HCT116 (cell line): ENCODE measurements at regions not wholly inside any gene's neighbourhood (a gene's known extent, or its start where the extent isn't known, plus 50 kb on each side); places are given as distances from the start of the nearest gene placed in this dataset.

Source experiments
- ATAC-seq: fragments of 200-7000 bp; cut with Tn5 transposase; 2 replicates; pipeline ENCODE4 v1.9.1; 2020; ENCODE audit warnings: mild to moderate bottlenecking, moderate library complexity
- BruUV-seq: library from RNA; stranded (reverse); fragments of 400-500 nt; replicated peaks from 2 replicates; lab custom pipeline; 2021; lab: Mats Ljungman, UMichigan
- CTCF ChIA-PET: fragments of 300-600 bp; sonication (Branson Sonifier 250); formaldehyde crosslinking; loops from one replicate; lab custom pipeline; 2021; ENCODE audit warnings: antibody characterized with exemption; lab: Charles Lee
- POLR2A ChIA-PET: fragments of 300-600, 350-600 bp; sonication (Branson Sonifier 250); formaldehyde crosslinking; loops from one replicate; lab custom pipeline; 2021; ENCODE audit warnings: antibody characterized with exemption; lab: Charles Lee
- RAD21 ChIA-PET, 2 experiments: fragments of 300-600 bp; sonication (Branson Sonifier 250); formaldehyde crosslinking; loops; one replicate each; lab custom pipeline; 2023; ENCODE audit warnings: low total read pairs in 2 of 2; ENCODE audit not compliant: uncharacterized antibody in 2 of 2, unreplicated experiment in 2 of 2, low non-redundant PET in 1 of 2; lab: Charles Lee
- DNase-seq: peaks from one replicate; pipeline ENCODE4 v3.0.0-alpha.2; 2010; ENCODE audit warnings: low read depth, low spot score
- H2AFZ ChIP-seq: fragments of 200-600 bp; shearing (Covaris generic), sonication (generic); 2 replicates; pipeline ENCODE4 v1.6.1; 2017; ENCODE audit warnings: low read depth, mixed run types, mixed read lengths, antibody characterized with exemption, low read length; ENCODE audit not compliant: poor library complexity, severe bottlenecking
- H3K27ac ChIP-seq: 2 replicates; pipeline ENCODE4 v1.5.1; 2012; ENCODE audit warnings: low read depth, low read length
- H3K27me3 ChIP-seq: fragments of 200-600 bp; sonication (generic); 2 replicates; pipeline ENCODE4 v1.6.1; 2016; ENCODE audit warnings: mixed run types, low read length, mixed read lengths; ENCODE audit not compliant: insufficient read depth
- H3K36me3 ChIP-seq, 2 experiments: fragments of 200-500 bp in 1 of 2; fragments of 200-600 bp in 1 of 2; sonication (Bioruptor generic) in 1 of 2; sonication (generic) in 1 of 2; 2 replicates each; pipeline versions ENCODE4 v1.5.1 to v1.6.1; 2014 to 2016; ENCODE audit warnings: low read length in 2 of 2, inconsistent platforms in 1 of 2, mixed read lengths in 1 of 2, mixed run types in 1 of 2; ENCODE audit not compliant: insufficient read depth in 2 of 2, control insufficient read depth in 1 of 2
- H3K4me1 ChIP-seq, 2 experiments: fragments of 200-600 bp in 1 of 2; sonication (generic) in 1 of 2; 2 replicates each; pipeline versions ENCODE4 v1.5.1 to v1.6.1; 2012 to 2017; ENCODE audit warnings: low read length in 2 of 2, inconsistent platforms in 1 of 2, mild to moderate bottlenecking in 1 of 2, mixed read lengths in 1 of 2, mixed run types in 1 of 2, moderate library complexity in 1 of 2; ENCODE audit not compliant: insufficient read depth in 2 of 2, control insufficient read depth in 1 of 2
- H3K4me2 ChIP-seq: fragments of 200-600 bp; sonication (generic); 2 replicates; pipeline ENCODE4 v1.6.1; 2017; ENCODE audit warnings: mixed run types, low read length, mixed read lengths
- H3K4me3 ChIP-seq, 2 experiments: fragments of 200-600 bp in 1 of 2; sonication (generic) in 1 of 2; replicated peaks in 1 of 2; 2 replicates each; pipeline ENCODE4 v1.5.1; 2011 to 2016; ENCODE audit warnings: low read length in 2 of 2, control low read depth in 1 of 2, low read depth in 1 of 2, mild to moderate bottlenecking in 1 of 2, mixed read lengths in 1 of 2, mixed run types in 1 of 2
- H3K79me2 ChIP-seq: fragments of 200-600 bp; sonication (generic); 2 replicates; pipeline ENCODE4 v1.6.1; 2017; ENCODE audit warnings: mild to moderate bottlenecking, mixed run types, low read length, moderate library complexity, mixed read lengths; ENCODE audit not compliant: insufficient read depth
- H3K9ac ChIP-seq: fragments of 200-600 bp; sonication (generic); 2 replicates; pipeline ENCODE4 v1.6.1; 2016; ENCODE audit warnings: low read length, mixed read lengths
- H3K9me2 ChIP-seq: fragments of 200-600 bp; sonication (generic), shearing (Covaris generic); 2 replicates; pipeline ENCODE4 v1.6.1; 2017; ENCODE audit warnings: mixed run types, mild to moderate bottlenecking, moderate library complexity; ENCODE audit not compliant: insufficient read depth
- H3K9me3 ChIP-seq, 2 experiments: fragments of 200-500 bp in 1 of 2; fragments of 200-600 bp in 1 of 2; sonication (Bioruptor generic) in 1 of 2; sonication (generic) in 1 of 2; 2 replicates each; pipeline ENCODE4 v1.6.1; 2014 to 2017; ENCODE audit warnings: low read length in 2 of 2, mixed read lengths in 2 of 2, inconsistent platforms in 1 of 2, low read depth in 1 of 2, mild to moderate bottlenecking in 1 of 2, mixed run types in 1 of 2, moderate library complexity in 1 of 2; ENCODE audit not compliant: control insufficient read depth in 1 of 2, insufficient read depth in 1 of 2
- H4K20me1 ChIP-seq: fragments of 200-600 bp; sonication (generic), shearing (Covaris generic); 2 replicates; pipeline ENCODE4 v1.6.1; 2017; ENCODE audit warnings: mixed run types, mild to moderate bottlenecking, moderate library complexity; ENCODE audit not compliant: insufficient read depth
- ELF1 ChIP-seq: IDR thresholded peaks from 2 replicates; pipeline ENCODE4 v1.6.1; 2012; ENCODE audit warnings: low read depth, borderline replicate concordance
- FOSL1 ChIP-seq: IDR thresholded peaks from 2 replicates; pipeline ENCODE4 v1.6.1; 2012; ENCODE audit warnings: low read depth
- SP1 ChIP-seq: IDR thresholded peaks from 2 replicates; pipeline ENCODE4 v1.6.1; 2012; ENCODE audit warnings: low read depth
- SRF ChIP-seq: IDR thresholded peaks from 2 replicates; pipeline ENCODE4 v1.6.1; 2012; ENCODE audit warnings: low read depth
- ZFX ChIP-seq: fragments of 450-650 bp; IDR thresholded peaks from 2 replicates; pipeline ENCODE4 v1.6.1; 2017
- intact Hi-C: fragments of 100-400 bp; cut with micrococcal nuclease; formaldehyde crosslinking; loops from 2 replicates; pipeline ENCODE4 v1.10.0; 2022
- TF ChIP-seq, protein P1 (sequence below): IDR thresholded peaks from 2 replicates; pipeline ENCODE4 v1.6.1; 2012
- TF ChIP-seq, protein P2 (sequence below), 3 experiments: fragments of 200-600 bp in 1 of 3; sonication (generic) in 1 of 3; IDR thresholded peaks in 2 of 3; conservative IDR thresholded peaks in 1 of 3; 2 replicates each; pipeline ENCODE4 v1.5.1; 2012 to 2017; ENCODE audit warnings: low read depth in 2 of 3, low read length in 2 of 3, antibody characterized with exemption in 1 of 3, borderline replicate concordance in 1 of 3, control low read depth in 1 of 3, mild to moderate bottlenecking in 1 of 3, mixed read lengths in 1 of 3, mixed run types in 1 of 3, moderate library complexity in 1 of 3; ENCODE audit not compliant: insufficient read depth in 1 of 3

- no peak for TF ChIP-seq FOSL1
- TF ChIP-seq SRF: 0 out of 2 replicates have a peak, but pooled peaks have one; percentile 52
- TF ChIP-seq, all 23 proteins: peak for 1
- H3K36me3 ChIP-seq: no peaks in the 10 kb centered on the region
- ChIA-PET CTCF (no interaction called here), POLR2A (no interaction called here), RAD21 (no interaction called here)
- H3K79me2 ChIP-seq: no peaks in the 10 kb centered on the region
- no peak for ATAC-seq
- no peaks in the 10 kb centered on the region for H3K27me3 ChIP-seq
- no peak overlapping the region for H2AFZ ChIP-seq
- H3K4me2 ChIP-seq: no peak overlapping the region
- H3K27ac ChIP-seq: no peak overlapping the region
- BruUV-seq: no TSS peak
- H3K4me3 ChIP-seq: no peak overlapping the region
- H4K20me1 ChIP-seq: no peaks in the 10 kb centered on the region
- H3K4me1 ChIP-seq: no peaks in the 10 kb centered on the region
- intact Hi-C loops: no loop called here
- no peak overlapping the region for H3K9ac ChIP-seq
- no peak for DNase-seq
- H3K9me2 ChIP-seq: no peaks in the 10 kb centered on the region
- H3K9me3 ChIP-seq: no peaks in the 10 kb centered on the region
Observed at GRCh38 chr1:83102630-83103071, 896.3 kb downstream of the TTLL7 start.

- Histone ChIP-seq H3K9me2 (no peaks in the 10 kb centered on the region), H3K27ac (no peak overlapping the region), H3K9ac (no peak overlapping the region), H3K4me3 (no peak overlapping the region), H3K27me3 (no peaks in the 10 kb centered on the region), H3K79me2 (no peaks in the 10 kb centered on the region), H3K4me1 (no peaks in the 10 kb centered on the region), H3K9me3 (no peaks in the 10 kb centered on the region), H2AFZ (no peak overlapping the region), H3K36me3 (no peaks in the 10 kb centered on the region), H4K20me1 (no peaks in the 10 kb centered on the region), H3K4me2 (no peak overlapping the region)
- RAD21 ChIA-PET: no interaction called here
- DNase-seq (no peak), ATAC-seq (no peak)
- CTCF ChIA-PET: no interaction called here
- TF ChIP-seq ZFX (no peak), ELF1 (no peak), SP1 (no peak)
- TF ChIP-seq, protein P1, sequence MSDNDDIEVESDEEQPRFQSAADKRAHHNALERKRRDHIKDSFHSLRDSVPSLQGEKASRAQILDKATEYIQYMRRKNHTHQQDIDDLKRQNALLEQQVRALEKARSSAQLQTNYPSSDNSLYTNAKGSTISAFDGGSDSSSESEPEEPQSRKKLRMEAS: no peak
- TF ChIP-seq, protein P2, sequence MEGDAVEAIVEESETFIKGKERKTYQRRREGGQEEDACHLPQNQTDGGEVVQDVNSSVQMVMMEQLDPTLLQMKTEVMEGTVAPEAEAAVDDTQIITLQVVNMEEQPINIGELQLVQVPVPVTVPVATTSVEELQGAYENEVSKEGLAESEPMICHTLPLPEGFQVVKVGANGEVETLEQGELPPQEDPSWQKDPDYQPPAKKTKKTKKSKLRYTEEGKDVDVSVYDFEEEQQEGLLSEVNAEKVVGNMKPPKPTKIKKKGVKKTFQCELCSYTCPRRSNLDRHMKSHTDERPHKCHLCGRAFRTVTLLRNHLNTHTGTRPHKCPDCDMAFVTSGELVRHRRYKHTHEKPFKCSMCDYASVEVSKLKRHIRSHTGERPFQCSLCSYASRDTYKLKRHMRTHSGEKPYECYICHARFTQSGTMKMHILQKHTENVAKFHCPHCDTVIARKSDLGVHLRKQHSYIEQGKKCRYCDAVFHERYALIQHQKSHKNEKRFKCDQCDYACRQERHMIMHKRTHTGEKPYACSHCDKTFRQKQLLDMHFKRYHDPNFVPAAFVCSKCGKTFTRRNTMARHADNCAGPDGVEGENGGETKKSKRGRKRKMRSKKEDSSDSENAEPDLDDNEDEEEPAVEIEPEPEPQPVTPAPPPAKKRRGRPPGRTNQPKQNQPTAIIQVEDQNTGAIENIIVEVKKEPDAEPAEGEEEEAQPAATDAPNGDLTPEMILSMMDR (IDR thresholded peaks at IDR 0.05 in 2 of 3, conservative IDR thresholded peaks at IDR 0.05 in 1 of 3; ENCODE audit: borderline replicate concordance in 1 of 3, insufficient read depth in 1 of 3, low read depth in 2 of 3, low read length in 2 of 3): no peak
- POLR2A ChIA-PET: no interaction called here
- intact Hi-C loops: no loop called here
- no TSS peak for BruUV-seq
Observed at GRCh38 chr1:83101406-83101805, 897.5 kb downstream of the TTLL7 start.
